ENCODE measurements at regions not wholly inside any gene's neighbourhood (a gene's known extent, or its start where the extent isn't known, plus 50 kb on each side); places are given as distances from the start of the nearest gene placed in this dataset.
A peak's percentile ranks its signal among the peaks of the same experiment; 100 is the strongest.

GRCh38 chr3:98645039-98645438 is 51.6 kb upstream of the CPOX start:
- H4K20me1 ChIP-seq (ENCODE audit: insufficient read depth, low read length): no peaks in the 10 kb centered on the region
- no peaks in the 10 kb centered on the region for H3K9me3 ChIP-seq (ENCODE audit: low read length)
- H3K36me3 ChIP-seq (replicated peaks in 1 of 2; ENCODE audit: control insufficient read depth in 1 of 2, insufficient read depth in 2 of 2, low read length in 2 of 2): no peaks in the 10 kb centered on the region
- in situ Hi-C loops (cut with HindIII; ENCODE audit: extremely low pct_ligation_motif_present, low pct_unique_long_range_greater_than_20kb) (no loop called here), intact Hi-C loops (cut with micrococcal nuclease; ENCODE audit: unreplicated experiment) (no loop called here)
- H3K4me3 ChIP-seq (replicated peaks in 1 of 3; ENCODE audit: insufficient read depth in 1 of 3, low read depth in 2 of 3, low read length in 3 of 3): no peak overlapping the region
- H3K4me2 ChIP-seq (ENCODE audit: low read depth, low read length): 0 out of 2 replicates have a peak overlapping the region, but pooled peaks have one; percentile 11
- H3K27ac ChIP-seq (ENCODE audit: extremely low read length, insufficient read depth, low read length): no peak overlapping the region
- H3K4me1 ChIP-seq (ENCODE audit: insufficient read depth, low read length): peaks cover 9% of the 10 kb centered on the region; the same call in 1 of the 2 replicates
- H3K9ac ChIP-seq (ENCODE audit: insufficient read depth, low read depth, low read length): no peak overlapping the region
- no TSS peak for BruUV-seq (replicated peaks)
- H3K79me2 ChIP-seq (ENCODE audit: insufficient read depth, low read length): no peaks in the 10 kb centered on the region
- no peak; the same call in 2 of the 3 replicates for ATAC-seq
- FAIRE-seq: no peak
- H3K27me3 ChIP-seq (ENCODE audit: control insufficient read depth in 1 of 2, insufficient read depth in 2 of 2, low read length in 2 of 2): peaks cover 1 to 3% of the 10 kb centered on the region in 2 experiments; a peak in 2 of 5 replicates
- ChIA-PET POLR2A (no interaction called here), CTCF (ENCODE audit: low intra/inter-chr PET ratio, low total read pairs) (no interaction called here)
- DNase-seq (ENCODE audit: low spot score): no peak
- TF ChIP-seq SP5 (CRISPR knock-in tag; IDR thresholded peaks at IDR 0.05; ENCODE audit: borderline replicate concordance, low read depth): no peak
- TF ChIP-seq AFF4 (CRISPR knock-in tag; IDR thresholded peaks at IDR 0.05): no peak
- no peak for TF ChIP-seq RBM39 (IDR thresholded peaks at IDR 0.05; ENCODE audit: low read depth, low read length, poor library complexity, severe bottlenecking)
- TF ChIP-seq CSRNP2 (CRISPR knock-in tag; conservative IDR thresholded peaks at IDR 0.05; ENCODE audit: low read depth): no peak
- no peak for TF ChIP-seq FOSL2 (CRISPR knock-in tag; IDR thresholded peaks at IDR 0.05)
- TF ChIP-seq ZNF546 (CRISPR knock-in tag; conservative IDR thresholded peaks at IDR 0.05): no peak
- TF ChIP-seq MTF1 (CRISPR knock-in tag; IDR thresholded peaks at IDR 0.05): no peak
- no peak for TF ChIP-seq ZNF296 (CRISPR knock-in tag; conservative IDR thresholded peaks at IDR 0.05)
- no peak for TF ChIP-seq ZZZ3 (CRISPR knock-in tag; IDR thresholded peaks at IDR 0.05; ENCODE audit: borderline replicate concordance)
- no peak for TF ChIP-seq REL (CRISPR knock-in tag; conservative IDR thresholded peaks at IDR 0.05)
- no peak overlapping the region for H2AFZ ChIP-seq (ENCODE audit: low read length)
- 20% methylated on average over 6 of the region's 7 CpGs for WGBS (ENCODE audit: low lambda C conversion rate)

All from HepG2 (cell line).